ENCODE measurements at regions not wholly inside any gene's neighbourhood (a gene's known extent, or its start where the extent isn't known, plus 50 kb on each side); places are given as distances from the start of the nearest gene placed in this dataset.

DNA sequence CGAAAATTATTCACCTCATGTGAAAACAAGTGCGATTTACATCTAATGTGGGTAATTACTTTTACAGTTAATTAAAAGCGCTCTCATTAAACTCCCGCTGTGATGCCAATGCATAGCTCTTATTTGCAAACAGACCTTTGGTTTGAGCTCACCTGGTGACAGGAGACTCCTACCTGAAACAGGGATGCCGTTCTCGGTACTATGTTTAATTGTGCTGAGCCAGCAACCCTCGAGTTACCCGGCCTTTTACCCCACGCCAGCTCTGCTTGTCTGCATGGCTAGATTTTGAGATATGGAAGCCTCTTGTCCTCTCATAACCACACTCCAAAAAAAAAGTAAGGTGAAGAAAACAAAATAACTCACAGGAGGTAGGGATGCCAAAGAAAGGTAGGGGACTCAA, 690.4 kb upstream of the RBFOX1 start:
- H3K4me3 ChIP-seq: no peak overlapping the region
- TF ChIP-seq CTCF (IDR thresholded peaks at IDR 0.05): no peak
- no peaks in the 10 kb centered on the region for H3K27me3 ChIP-seq
- no peak overlapping the region for H3K9ac ChIP-seq (ENCODE audit: low read depth in 2 of 2, low read length in 2 of 2)
- H3K4me1 ChIP-seq: no peaks in the 10 kb centered on the region
- intact Hi-C loops (cut with DNase I): no loop called here
- H3K9me3 ChIP-seq: no peaks in the 10 kb centered on the region
- H3K27ac ChIP-seq: no peak overlapping the region
- DNase-seq: no peak
- no peaks in the 10 kb centered on the region for H3K36me3 ChIP-seq

GRCh38 chr16:6641091-6641490, 691.6 kb upstream of the RBFOX1 start:
- H3K27me3 ChIP-seq: no peaks in the 10 kb centered on the region
- H3K9ac ChIP-seq (ENCODE audit: low read depth in 2 of 2, low read length in 2 of 2): no peak overlapping the region
- DNase-seq: no peak
- no peaks in the 10 kb centered on the region for H3K4me1 ChIP-seq
- H3K4me3 ChIP-seq: no peak overlapping the region
- intact Hi-C loops (cut with DNase I): no loop called here
- H3K36me3 ChIP-seq: no peaks in the 10 kb centered on the region
- no peak for TF ChIP-seq CTCF (IDR thresholded peaks at IDR 0.05)
- H3K27ac ChIP-seq: no peak overlapping the region
- H3K9me3 ChIP-seq: no peaks in the 10 kb centered on the region

GRCh38 chr16:6636457-6636856, 696.2 kb upstream of the RBFOX1 start:
- intact Hi-C loops (cut with DNase I): no loop called here
- Histone ChIP-seq H3K27ac (no peak overlapping the region), H3K4me3 (no peak overlapping the region), H3K27me3 (no peaks in the 10 kb centered on the region), H3K9ac (ENCODE audit: low read depth in 2 of 2, low read length in 2 of 2) (no peak overlapping the region), H3K9me3 (no peaks in the 10 kb centered on the region), H3K4me1 (no peaks in the 10 kb centered on the region), H3K36me3 (no peaks in the 10 kb centered on the region)
- no peak for DNase-seq
- no peak for TF ChIP-seq CTCF (IDR thresholded peaks at IDR 0.05)

- intact Hi-C loops (cut with DNase I): no loop called here
- no peak overlapping the region for H3K4me3 ChIP-seq
- H3K27ac ChIP-seq: no peak overlapping the region
- H3K36me3 ChIP-seq: no peaks in the 10 kb centered on the region
- no peaks in the 10 kb centered on the region for H3K27me3 ChIP-seq
- no peaks in the 10 kb centered on the region for H3K9me3 ChIP-seq
- no peak for DNase-seq
- no peak for TF ChIP-seq CTCF (IDR thresholded peaks at IDR 0.05)
- H3K4me1 ChIP-seq: no peaks in the 10 kb centered on the region
- H3K9ac ChIP-seq (ENCODE audit: low read depth in 2 of 2, low read length in 2 of 2): no peak overlapping the region
Measured at GRCh38 chr16:6634151-6634550, 698.5 kb upstream of the RBFOX1 start.

DNA sequence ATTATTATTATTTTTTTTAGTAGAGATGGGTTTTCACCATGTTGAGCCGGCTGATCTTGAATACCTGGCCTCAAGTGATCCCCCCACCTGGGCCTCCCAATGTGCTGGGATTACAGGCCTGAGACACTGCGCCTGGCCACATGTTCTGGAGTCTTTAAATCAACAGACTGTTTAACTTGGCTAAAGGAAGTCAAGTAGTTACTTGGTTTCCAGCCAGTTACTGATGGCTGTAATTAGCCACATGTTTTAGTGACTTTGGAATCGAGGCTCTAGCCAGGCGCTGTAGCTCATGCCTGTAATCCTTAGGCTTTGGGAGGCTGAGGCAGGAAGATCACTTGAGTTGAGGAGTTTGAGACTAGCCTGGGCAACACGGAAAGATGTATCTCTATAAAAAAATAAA, 699.2 kb upstream of the RBFOX1 start:
- Histone ChIP-seq H3K36me3 (no peaks in the 10 kb centered on the region), H3K9me3 (no peaks in the 10 kb centered on the region), H3K27me3 (no peaks in the 10 kb centered on the region), H3K4me1 (no peaks in the 10 kb centered on the region), H3K9ac (ENCODE audit: low read depth in 2 of 2, low read length in 2 of 2) (no peak overlapping the region), H3K27ac (no peak overlapping the region), H3K4me3 (no peak overlapping the region)
- intact Hi-C loops (cut with DNase I): no loop called here
- TF ChIP-seq CTCF (IDR thresholded peaks at IDR 0.05): no peak
- no peak for DNase-seq

DNA sequence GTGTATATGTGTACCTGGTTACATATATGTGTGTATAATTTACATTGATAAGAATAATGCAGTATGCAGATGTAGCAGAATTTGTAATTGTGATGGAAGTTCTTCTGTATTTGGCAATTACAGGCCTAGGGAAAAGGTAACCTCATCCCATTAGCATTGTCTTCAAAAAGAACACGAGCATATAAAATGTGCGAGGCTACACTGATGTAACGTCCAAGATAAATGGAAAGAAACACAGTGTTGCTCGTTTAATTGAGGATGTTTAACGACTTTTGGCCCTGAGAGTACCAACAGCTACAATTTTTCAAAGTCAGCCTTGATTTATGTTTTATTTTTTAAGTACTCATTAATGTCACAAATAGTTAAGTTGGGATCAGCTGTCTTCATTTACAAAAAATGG, 703.5 kb upstream of the RBFOX1 start:
- Histone ChIP-seq H3K36me3 (no peaks in the 10 kb centered on the region), H3K4me3 (no peak overlapping the region), H3K4me1 (no peaks in the 10 kb centered on the region), H3K27ac (no peak overlapping the region), H3K27me3 (no peaks in the 10 kb centered on the region), H3K9me3 (no peaks in the 10 kb centered on the region), H3K9ac (ENCODE audit: low read depth in 2 of 2, low read length in 2 of 2) (no peak overlapping the region)
- DNase-seq: no peak
- intact Hi-C loops (cut with DNase I): no loop called here
- no peak for TF ChIP-seq CTCF (IDR thresholded peaks at IDR 0.05)

Measured in colonic mucosa (tissue), 4 donors.